HG02840 (cell line): ENCODE measurements at regions not wholly inside any gene's neighbourhood (a gene's known extent, or its start where the extent isn't known, plus 50 kb on each side); places are given as distances from the start of the nearest gene placed in this dataset.
"Not testable (repeated sequence)": the region's sequence is repeated elsewhere in the genome, so short reads cannot be mapped to it uniquely, and the experiment has no call there.

Source experiments
- ATAC-seq: cut with Tn5 transposase; IDR thresholded peaks from one replicate; pipeline ENCODE4 v1.9.1; 2021; ENCODE audit warnings: mild to moderate bottlenecking, moderate library complexity, moderate number of reproducible peaks; ENCODE audit not compliant: unreplicated experiment, low FRiP score

- not testable (repeated sequence) for ATAC-seq
These were observed 94.9 kb upstream of the PLSCR5 start for GRCh38 chr3:146700025-146700424.

DNA sequence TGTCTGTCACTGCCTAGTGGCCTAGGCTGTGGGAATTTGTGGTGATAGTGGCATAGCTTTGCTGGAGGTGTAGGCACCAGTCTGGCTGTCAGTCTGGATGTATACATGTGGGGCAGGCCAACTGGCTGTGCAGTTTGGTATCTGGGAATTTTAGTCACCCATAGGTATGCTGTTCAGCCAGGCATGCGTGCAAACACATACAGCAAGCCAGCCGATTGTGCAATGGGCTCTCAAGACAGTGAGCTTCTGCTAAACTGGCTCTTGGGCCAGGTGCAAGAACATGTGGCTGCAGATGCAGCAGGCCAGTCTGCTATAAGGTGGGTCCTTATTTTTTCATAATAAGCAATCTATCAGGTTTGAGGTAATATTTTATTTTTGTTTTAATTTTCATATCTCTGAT lies 87.1 kb upstream of the PLSCR5 start:
- no peak for ATAC-seq

GRCh38 chr3:146685050-146685814 lies 80.1 kb upstream of the PLSCR5 start:
- no peak for ATAC-seq

DNA sequence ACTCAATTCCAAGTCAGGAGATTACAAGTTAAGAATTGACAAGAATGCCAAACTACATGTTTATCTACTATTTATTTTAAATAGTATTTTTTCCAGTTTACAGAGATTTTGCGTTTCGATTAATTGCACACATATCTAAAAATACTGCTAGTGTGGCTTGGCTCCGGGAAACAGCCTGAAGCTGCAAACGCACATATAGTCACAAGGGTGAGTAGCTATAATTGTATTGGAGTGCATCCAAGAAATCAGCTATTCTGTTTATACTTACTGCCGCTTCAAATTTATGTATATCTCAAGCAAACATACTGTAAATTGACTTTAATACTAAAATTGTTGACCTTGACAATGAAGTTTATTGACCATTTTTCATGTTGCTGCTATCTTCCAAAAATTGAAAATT lies 77.0 kb upstream of the PLSCR5 start:
- no peak for ATAC-seq

DNA sequence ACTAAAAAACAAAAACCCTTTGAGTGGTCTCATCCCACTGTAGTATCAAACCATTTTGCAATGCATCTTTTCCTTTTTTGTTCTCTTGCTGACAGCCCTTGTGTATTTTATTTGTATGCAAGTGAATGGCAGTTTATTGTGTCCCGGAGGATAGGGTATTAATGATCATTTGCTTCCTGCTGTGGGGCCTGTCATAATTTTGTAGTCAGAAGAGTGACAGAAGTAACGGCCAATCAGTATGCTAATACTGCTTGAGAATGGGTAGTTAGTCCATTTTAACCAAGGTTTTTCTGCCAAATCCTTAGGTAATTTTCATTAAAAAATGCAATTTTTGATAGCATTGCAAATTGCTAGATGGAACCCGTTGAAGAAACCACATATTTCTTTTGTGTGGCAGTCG lies 75.5 kb upstream of the PLSCR5 start:
- ATAC-seq, result no peak

GRCh38 chr3:146679995-146680394 lies 74.8 kb upstream of the PLSCR5 start:
- no peak for ATAC-seq

GRCh38 chr3:146679191-146679590 lies 74.0 kb upstream of the PLSCR5 start:
- no peak for ATAC-seq

DNA sequence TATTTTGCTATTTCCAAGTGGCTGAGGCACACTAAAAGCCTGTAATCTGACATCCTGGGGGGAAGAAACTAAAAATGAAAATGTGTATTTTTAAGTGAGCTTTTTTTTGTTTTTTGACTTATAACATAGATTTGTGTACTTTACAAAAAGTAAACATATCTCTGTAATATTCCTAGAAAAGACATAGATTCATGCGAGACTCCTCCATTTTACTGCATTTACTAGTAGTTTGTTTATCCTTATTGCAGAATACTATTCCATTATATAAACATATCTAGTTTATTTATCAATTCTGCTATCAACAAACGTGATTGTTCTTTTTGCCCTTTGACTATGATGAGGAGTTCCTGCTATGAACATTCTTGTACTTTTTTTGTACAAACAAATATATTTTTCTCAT lies 67.8 kb upstream of the PLSCR5 start:
- ATAC-seq, result no peak

DNA sequence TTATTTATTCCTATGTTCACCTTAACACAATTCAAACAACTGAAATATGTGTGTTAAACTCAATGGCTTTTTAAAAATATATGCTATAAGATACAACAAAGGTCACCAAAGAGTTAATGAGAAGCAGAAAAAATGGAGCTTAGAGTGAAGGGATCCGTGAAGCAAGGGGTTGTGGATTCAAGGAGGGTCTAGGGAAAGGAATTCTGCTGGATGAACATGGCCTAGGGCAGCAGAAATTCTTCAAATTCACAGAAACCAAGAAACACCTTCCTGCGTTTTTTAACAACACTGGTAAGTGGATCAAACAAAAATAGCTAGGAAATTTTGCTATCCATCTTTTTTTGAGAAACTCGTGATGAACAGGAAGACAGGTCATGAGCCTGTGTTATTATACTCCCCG lies 59.3 kb upstream of the PLSCR5 start:
- ATAC-seq, result no peak

- ATAC-seq, result no peak
These were observed 53.7 kb upstream of the PLSCR5 start for GRCh38 chr3:146658841-146659240.

GRCh38 chr3:146655333-146655996 lies 50.3 kb upstream of the PLSCR5 start:
- no peak for ATAC-seq
